Breast epithelium (tissue), 4 donors: ENCODE measurements at regions not wholly inside any gene's neighbourhood (a gene's known extent, or its start where the extent isn't known, plus 50 kb on each side); places are given as distances from the start of the nearest gene placed in this dataset.

ENCODE experiments used
- DNase-seq, 2 donors: peaks; one replicate each; pipeline ENCODE4 v3.0.0-alpha.2; 2019; ENCODE audit warnings: low spot score in 2 of 2
- H3K27ac ChIP-seq, 2 donors: fragments of 200-600 bp; sonication (generic) in 1 of 2; one replicate each; pipeline ENCODE4 v1.5.1; 2016 to 2019; ENCODE audit warnings: mild to moderate bottlenecking in 1 of 2
- H3K27me3 ChIP-seq, 2 donors: fragments of 200-600 bp; sonication (generic) in 1 of 2; one replicate each; pipeline versions ENCODE4 v1.5.1 to v1.6.0; 2017 to 2019; ENCODE audit warnings: control low read depth in 1 of 2, mild to moderate bottlenecking in 1 of 2
- H3K36me3 ChIP-seq: fragments of 200-600 bp; one replicate; pipeline ENCODE4 v1.5.1; 2019
- H3K4me1 ChIP-seq, 2 donors: fragments of 200-600 bp; sonication (generic); one replicate each; pipeline ENCODE4 v1.5.1; 2016 to 2019; ENCODE audit warnings: control low read depth in 1 of 2
- H3K4me3 ChIP-seq, 3 donors: fragments of 200-600 bp; sonication (generic); 1 replicate in 2 of 3; 2 replicates in 1 of 3; pipeline ENCODE4 v1.5.1; 2016 to 2019; ENCODE audit warnings: mild to moderate bottlenecking in 3 of 3, moderate library complexity in 2 of 3
- H3K9me3 ChIP-seq, 2 donors: fragments of 200-600 bp; sonication (generic) in 1 of 2; one replicate each; pipeline ENCODE4 v1.5.1; 2016 to 2019; ENCODE audit warnings: control low read depth in 1 of 2
- CTCF ChIP-seq, 3 donors: fragments of 450-650 bp; IDR thresholded peaks; one replicate each; pipeline ENCODE4 v1.5.1; 2016 to 2017; ENCODE audit warnings: antibody characterized with exemption in 3 of 3, mild to moderate bottlenecking in 3 of 3, moderate library complexity in 3 of 3
- POLR2A ChIP-seq: fragments of 450-650 bp; IDR thresholded peaks from one replicate; pipeline ENCODE4 v1.6.1; 2016; ENCODE audit warnings: antibody characterized with exemption, mild to moderate bottlenecking, moderate library complexity
- POLR2AphosphoS5 ChIP-seq, 3 donors: sonication (generic); formaldehyde crosslinking; IDR thresholded peaks; one replicate each; pipeline ENCODE4 v1.6.1; 2017; ENCODE audit warnings: antibody characterized with exemption in 3 of 3
- intact Hi-C: fragments of 100-400 bp; cut with DNase I; formaldehyde crosslinking; loops from one replicate; pipeline ENCODE4 v1.15.1; 2023; ENCODE audit warnings: low total_unique reads

DNA sequence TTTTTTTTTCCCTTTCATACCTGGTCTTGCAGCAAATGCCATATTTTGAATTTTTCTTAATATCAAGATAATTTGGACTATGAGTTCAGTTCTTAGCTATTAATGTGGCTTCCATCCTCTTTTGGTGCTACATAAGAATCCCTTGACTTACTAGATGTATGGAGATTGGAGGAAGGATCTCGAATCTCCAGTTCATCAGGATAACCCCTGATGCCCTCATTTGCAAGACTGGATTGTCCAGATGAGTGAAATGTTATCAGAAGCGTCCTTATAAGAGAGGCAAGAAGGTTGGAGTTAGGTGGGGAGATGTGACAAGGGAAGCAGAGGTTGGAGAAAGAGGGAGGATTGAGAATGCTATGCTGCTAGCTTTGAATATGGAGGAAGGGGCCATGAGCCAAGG, 499.6 kb upstream of the SYNCRIP start:
- intact Hi-C loops: no loop called here
- Histone ChIP-seq H3K9me3 (no peaks in the 10 kb centered on the region), H3K4me1 (no peaks in the 10 kb centered on the region), H3K36me3 (no peaks in the 10 kb centered on the region), H3K4me3 (no peak overlapping the region), H3K27me3 (no peaks in the 10 kb centered on the region), H3K27ac (no peak overlapping the region)
- no peak for TF ChIP-seq POLR2AphosphoS5 (IDR thresholded peaks at IDR 0.05)
- no peak for TF ChIP-seq CTCF (IDR thresholded peaks at IDR 0.05)
- no peak for TF ChIP-seq POLR2A
- no peak for DNase-seq

GRCh38 chr6:86128130-86128814, 485.6 kb upstream of the SYNCRIP start:
- intact Hi-C loops: no loop called here
- no peaks in the 10 kb centered on the region for H3K27me3 ChIP-seq
- H3K4me3 ChIP-seq: no peak overlapping the region
- DNase-seq: no peak
- H3K36me3 ChIP-seq: no peaks in the 10 kb centered on the region
- H3K9me3 ChIP-seq: no peaks in the 10 kb centered on the region
- H3K27ac ChIP-seq: no peak overlapping the region
- no peak for TF ChIP-seq CTCF (IDR thresholded peaks at IDR 0.05)
- no peak for TF ChIP-seq POLR2A
- TF ChIP-seq POLR2AphosphoS5 (IDR thresholded peaks at IDR 0.05): no peak
- no peaks in the 10 kb centered on the region for H3K4me1 ChIP-seq

DNA sequence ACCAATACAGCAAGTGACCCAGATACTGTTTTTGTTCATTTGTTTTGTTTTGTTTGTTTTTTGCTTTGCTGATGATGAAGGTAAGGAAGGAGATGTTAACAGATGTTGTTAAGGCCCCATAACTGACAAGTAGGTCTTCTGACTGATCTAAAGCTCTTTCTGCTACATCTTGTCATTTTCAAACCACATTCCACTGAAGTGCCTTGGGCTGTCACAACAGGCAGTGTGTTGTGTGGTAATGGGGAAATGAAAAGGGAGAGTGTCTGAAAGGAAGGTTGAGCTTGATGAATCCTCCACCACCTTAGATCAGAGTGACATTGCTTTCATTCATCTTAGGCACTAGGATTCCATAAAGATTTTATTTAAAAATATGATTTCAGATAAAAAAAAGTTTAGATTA, 479.4 kb upstream of the SYNCRIP start:
- no peaks in the 10 kb centered on the region for H3K27me3 ChIP-seq
- DNase-seq: no peak
- no peaks in the 10 kb centered on the region for H3K9me3 ChIP-seq
- H3K27ac ChIP-seq: no peak overlapping the region
- no peak overlapping the region for H3K4me3 ChIP-seq
- TF ChIP-seq CTCF (IDR thresholded peaks at IDR 0.05) (no peak), POLR2A (no peak), POLR2AphosphoS5 (IDR thresholded peaks at IDR 0.05) (no peak)
- intact Hi-C loops: no loop called here
- no peaks in the 10 kb centered on the region for H3K36me3 ChIP-seq
- no peaks in the 10 kb centered on the region for H3K4me1 ChIP-seq

GRCh38 chr6:86118271-86118670, 475.6 kb upstream of the SYNCRIP start:
- H3K4me1 ChIP-seq: no peaks in the 10 kb centered on the region
- no peak for DNase-seq
- no peak overlapping the region for H3K4me3 ChIP-seq
- TF ChIP-seq CTCF (IDR thresholded peaks at IDR 0.05) (no peak), POLR2AphosphoS5 (IDR thresholded peaks at IDR 0.05) (no peak), POLR2A (no peak)
- intact Hi-C loops: loop anchor here (1.0 kb wide), 1 partner anchor 9 kb away; no protein-coding TSS in a partner anchor
- H3K9me3 ChIP-seq: peaks cover 0 to 6% of the 10 kb centered on the region in 2 donors
- no peaks in the 10 kb centered on the region for H3K27me3 ChIP-seq
- no peak overlapping the region for H3K27ac ChIP-seq
- no peaks in the 10 kb centered on the region for H3K36me3 ChIP-seq

- Histone ChIP-seq H3K4me3 (no peak overlapping the region), H3K9me3 (peaks cover 0 to 13% of the 10 kb centered on the region in 2 donors), H3K27me3 (no peaks in the 10 kb centered on the region), H3K4me1 (no peaks in the 10 kb centered on the region), H3K27ac (no peak overlapping the region), H3K36me3 (no peaks in the 10 kb centered on the region)
- TF ChIP-seq POLR2A (no peak), POLR2AphosphoS5 (IDR thresholded peaks at IDR 0.05) (no peak), CTCF (IDR thresholded peaks at IDR 0.05) (no peak)
- DNase-seq: no peak
- intact Hi-C loops: no loop called here
Measured at GRCh38 chr6:86107985-86108384, 465.3 kb upstream of the SYNCRIP start.
